Renal pelvis (tissue), 1 donor: ENCODE measurements at regions not wholly inside any gene's neighbourhood (a gene's known extent, or its start where the extent isn't known, plus 50 kb on each side); places are given as distances from the start of the nearest gene placed in this dataset.

Experiments used
- DNase-seq: peaks from one replicate; pipeline ENCODE4 v3.0.0-alpha.2; 2013

DNA sequence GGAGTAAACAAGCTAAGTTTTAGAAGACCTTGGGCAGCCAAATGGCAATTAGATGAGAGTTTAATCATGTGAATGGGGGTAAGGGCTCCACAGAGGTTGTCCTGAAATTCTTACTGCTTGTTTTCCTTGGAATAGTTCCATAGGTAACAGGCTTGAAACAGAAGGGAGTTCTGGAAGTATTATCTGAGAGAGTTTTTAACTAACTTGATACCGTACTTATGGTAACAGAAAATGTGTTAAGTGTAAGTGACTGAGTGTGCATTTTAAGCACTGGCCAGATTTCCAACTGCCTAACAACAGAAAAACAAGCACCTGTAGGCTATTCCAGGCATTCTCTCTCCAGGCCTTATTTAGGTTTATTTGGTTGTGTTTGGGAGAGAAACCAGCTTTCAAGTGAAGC is 414.6 kb upstream of the PDE3A start:
- DNase-seq: no peak

GRCh38 chr12:19954163-19954562 is 414.2 kb upstream of the PDE3A start:
- DNase-seq: no peak

DNA sequence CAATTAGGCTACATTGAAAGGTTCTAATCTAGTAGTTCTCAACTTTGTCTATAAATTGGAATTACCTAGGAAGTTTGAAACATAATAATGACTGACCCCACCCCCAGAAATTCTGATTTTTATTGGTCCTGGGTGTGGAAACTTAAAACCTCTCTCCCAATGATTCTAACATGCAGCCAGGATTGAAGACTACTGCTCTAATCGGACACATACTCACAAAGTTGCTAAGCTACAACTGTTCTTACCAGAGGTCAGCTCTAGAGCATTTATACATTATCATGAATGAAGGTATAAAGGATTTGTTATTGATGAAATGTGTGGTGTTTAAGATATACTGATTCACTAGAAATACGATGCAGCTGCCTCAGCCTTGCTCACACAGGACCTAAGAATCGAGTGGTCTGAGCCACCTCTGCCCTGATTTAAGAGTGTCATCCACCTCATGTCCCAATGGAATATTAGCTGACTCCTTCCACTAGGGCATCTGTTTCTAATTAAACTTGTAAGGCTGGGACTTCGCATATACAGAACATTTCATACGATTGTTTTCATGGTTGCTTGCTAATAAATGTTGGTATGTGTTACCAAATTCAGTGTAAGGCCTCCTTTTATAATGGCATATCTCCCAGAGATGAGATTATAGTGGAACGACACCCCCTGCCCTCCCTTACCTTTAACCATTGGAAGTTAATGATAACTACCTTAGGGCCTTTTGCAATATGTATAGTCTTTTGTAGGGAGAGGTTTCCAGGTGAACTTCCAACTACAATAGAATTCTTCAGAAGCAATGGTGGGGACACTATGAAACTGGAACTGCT is 410.8 kb upstream of the PDE3A start:
- no peak for DNase-seq

DNA sequence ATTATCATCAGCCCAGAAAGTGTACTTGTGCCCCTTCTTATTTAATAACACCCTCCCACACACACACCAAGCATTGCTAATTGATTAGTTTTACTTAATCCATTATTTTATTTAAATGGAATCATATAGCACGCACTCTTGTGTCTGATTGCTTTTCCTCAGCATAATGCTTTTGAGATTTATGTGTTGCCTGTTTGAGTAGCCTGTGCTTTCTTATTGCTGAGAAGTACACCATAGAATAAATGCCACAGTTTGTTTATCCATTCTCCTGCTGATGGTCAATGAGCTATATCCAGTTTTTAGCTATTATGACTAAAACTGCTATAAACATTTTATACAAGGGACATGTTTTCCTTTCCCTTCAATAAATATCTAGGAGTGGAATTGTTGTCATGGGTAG is 409.9 kb upstream of the PDE3A start:
- DNase-seq: no peak

DNA sequence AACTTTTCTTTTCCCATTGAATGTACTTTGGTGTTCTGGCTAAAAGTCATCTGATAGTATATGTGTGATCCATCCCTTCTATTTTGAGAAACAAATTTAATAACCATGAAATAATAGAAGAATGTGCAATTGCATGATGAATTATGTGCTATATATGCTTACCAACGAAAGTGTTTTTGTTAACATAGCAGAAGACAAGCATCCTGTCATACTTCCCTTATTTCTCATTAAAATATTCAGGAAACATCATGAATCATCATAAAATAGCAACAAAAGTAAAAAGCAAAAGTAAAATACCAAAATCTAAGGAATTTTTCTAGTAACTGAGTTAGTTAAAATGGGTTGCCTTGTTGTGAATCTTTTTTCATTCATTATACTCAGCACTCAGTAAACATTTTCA is 409.0 kb upstream of the PDE3A start:
- no peak for DNase-seq

DNA sequence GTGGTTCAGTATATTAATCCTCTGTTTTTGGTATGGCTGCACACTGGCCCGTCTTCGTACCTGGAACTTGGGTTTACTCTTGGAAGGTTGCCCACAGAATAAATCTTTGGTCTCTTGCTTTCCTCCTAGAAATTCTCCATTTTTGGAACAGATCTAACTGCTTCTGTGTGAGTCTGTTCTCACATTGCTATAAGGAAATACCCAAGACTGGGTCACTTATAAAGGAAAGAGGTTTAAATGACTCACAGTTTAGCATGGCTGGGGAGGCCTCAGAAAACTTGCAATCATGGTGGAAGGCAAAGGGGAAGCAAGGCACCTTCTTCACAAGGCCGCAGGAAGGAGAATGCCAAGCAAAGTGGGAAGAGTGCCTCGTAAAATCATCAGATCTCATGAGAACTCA is 407.8 kb upstream of the PDE3A start:
- no peak for DNase-seq

DNA sequence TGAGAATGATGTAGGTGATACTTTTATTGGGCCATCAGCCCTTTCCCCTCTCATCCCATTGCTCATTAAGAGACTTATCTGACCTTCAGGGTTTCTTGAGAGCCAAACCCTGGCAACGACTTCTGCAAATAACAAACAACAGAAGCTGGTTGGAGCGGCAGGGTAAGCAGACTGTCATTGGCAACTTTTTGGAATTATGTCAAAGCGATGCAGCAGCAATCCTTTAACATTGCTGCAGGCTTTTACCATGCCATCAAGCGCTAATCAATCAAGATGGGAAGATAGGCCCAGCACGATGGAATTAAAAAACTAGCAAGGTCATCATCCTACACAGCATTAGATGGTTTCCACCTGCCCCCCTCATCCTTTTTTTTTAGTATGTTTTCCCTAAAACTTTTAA is 406.1 kb upstream of the PDE3A start:
- DNase-seq: no peak

- DNase-seq: no peak
These were observed 404.4 kb upstream of the PDE3A start for GRCh38 chr12:19963972-19964371.

DNA sequence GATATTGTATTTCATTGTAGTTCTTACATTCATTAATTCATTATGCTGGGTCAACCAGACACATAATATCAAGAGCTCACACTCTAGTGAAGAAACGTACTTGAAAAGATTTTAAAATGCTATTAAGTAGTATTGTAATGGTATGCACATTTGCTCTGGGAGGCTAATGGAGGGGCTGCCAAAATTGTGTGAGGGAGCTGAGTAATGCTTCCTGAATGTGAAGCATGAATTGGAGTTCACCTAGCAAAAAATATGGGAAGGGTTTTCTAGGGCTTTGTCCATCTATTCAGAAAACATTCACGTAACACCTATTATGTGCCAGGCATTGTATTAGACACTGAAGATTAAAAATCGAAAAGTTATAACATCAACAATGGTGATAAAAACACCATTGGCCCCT is 403.8 kb upstream of the PDE3A start:
- DNase-seq: no peak

GRCh38 chr12:19965196-19966038 is 402.9 kb upstream of the PDE3A start:
- peak; percentile 69 for DNase-seq

GRCh38 chr12:19967001-19967400 is 401.3 kb upstream of the PDE3A start:
- no peak for DNase-seq

DNA sequence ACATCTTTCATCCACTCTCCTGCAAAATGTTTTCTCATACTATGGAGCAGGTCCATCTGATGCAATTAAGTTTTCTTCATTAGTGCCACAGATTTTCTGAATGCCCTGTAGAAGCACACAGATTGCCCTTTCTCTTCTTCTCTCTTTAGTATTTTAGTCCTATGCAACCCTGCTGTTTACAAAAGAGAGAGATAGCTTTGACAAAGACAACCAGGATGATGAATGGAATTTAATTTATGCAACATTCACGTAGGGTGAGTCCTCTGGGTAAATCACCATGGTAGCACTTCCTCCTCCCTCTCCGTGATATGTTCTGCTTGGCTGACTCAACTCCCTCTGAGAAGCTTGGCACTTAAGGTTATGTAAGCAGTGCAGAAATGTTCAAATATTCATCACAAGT is 400.9 kb upstream of the PDE3A start:
- peak; percentile 75 for DNase-seq

DNA sequence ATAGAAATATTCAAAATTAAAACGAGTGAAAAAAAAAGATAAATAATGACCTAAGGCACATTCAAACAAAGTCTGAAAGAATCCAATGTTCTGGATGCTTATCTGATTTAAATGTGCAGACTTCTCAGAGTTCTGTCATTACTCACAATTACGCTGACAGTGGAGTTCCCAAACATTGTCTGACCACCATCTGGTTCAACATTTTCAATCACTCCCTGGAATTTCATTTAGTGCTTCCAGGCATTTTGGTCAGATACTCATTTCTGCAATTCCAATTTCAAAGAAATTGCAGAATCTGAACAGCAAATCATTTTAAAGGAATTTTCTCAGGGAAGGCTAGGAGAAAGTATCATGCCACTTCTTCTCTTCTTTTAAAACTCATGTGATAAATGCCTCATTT is 398.2 kb upstream of the PDE3A start:
- no peak for DNase-seq

GRCh38 chr12:19970821-19971220 is 397.5 kb upstream of the PDE3A start:
- DNase-seq: no peak

DNA sequence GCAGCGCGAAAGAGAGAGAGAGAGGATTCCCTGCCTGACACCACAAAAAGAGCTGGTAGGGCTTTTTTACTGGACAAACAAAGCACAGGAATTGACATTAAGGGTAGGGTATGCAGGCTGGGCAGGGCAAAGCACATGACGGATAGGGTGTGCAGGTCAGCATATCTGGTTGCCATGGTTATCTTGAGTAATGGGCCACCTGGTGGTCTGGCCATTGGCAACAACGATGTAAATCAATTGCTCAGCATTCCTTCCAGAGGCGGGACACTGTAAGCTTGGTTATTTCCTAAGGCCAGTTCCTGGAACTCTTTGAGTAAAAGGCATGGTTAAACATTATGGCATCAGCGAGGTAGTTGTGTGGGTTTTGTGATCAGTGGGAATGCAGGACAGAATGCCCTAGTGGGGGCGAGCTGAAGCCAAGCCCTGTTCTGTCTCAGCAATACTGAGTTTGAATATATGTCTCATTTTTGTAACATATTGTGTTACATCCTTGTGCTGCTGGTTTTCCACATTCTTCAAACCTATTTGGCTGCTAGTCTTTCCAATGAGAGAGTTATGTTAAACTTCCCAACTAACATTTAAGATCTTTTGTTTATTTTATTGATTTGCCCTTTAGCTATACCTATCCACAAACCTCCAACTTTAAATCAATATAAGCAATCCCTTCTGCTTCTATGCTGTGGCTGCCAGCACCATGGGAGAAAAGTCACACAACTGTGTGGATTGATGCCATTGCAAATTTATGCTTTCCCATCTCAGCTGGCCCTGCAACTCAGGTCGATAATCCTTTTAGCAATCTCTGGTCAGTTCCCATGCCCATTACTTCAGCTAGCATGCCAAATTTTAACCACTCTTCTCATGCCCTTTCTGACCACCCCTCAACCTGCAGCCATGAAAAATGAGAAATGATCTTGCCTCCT is 396.7 kb upstream of the PDE3A start:
- peak; percentile 71 for DNase-seq

GRCh38 chr12:19972325-19973288 is 395.7 kb upstream of the PDE3A start:
- DNase-seq: no peak

DNA sequence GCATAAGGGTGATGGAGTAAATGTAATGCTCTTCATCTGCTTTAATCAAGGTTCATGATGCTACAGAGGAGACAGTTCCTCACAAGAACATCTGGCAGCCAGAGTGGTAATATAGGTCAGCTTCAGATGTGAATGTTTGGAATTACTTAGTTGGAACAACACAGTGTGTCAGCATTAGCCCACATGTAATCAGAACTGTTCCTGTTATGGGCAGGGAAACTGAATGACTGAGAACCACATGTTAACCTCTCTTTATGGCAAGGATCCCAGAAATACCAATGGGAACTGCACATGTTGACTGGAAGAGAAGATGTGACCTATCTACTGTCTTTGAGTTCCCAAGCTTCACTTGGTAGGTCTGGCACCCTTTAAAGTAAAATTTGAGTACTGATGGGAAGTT is 390.1 kb upstream of the PDE3A start:
- DNase-seq: no peak

DNA sequence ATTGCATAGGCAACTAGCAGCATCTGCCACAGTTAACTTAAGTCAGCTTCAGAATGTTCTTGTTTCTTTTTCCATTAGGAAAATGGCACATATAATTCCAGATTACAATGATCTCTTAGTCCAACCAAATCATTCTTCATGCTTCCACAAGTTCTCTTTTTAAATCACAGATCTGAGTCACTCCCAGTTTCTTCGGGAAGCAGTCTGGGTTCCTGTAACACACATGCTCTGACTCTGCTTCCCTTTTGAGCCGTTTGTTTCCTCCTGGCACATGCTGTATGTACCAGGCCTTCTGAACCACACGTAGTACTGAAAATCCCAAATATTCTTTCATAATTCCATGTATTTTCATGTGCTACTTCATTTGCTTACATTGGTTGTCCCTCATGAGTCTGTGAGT is 388.8 kb upstream of the PDE3A start:
- DNase-seq: no peak

DNA sequence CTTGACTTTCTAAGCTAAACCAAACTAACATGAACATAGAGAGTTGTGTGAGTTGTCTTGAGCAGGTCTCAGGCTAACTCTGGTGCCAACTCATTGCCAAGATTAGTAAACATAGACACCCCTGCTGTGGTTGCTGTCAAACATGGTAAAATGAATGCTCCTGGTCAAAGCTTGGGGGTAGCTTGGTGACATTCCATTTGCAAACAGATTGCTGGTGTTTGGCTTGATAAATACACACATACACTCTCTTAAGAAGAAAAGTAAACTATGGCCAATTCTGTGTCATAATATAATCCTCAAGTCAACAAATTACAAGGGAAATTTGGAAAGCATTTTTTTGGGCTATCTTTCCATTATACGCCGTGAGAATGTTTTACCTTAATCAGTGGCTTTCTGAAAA is 386.4 kb upstream of the PDE3A start:
- no peak for DNase-seq

GRCh38 chr12:19988001-19988400 is 380.3 kb upstream of the PDE3A start:
- no peak for DNase-seq

GRCh38 chr12:19988459-19988873 is 379.9 kb upstream of the PDE3A start:
- no peak for DNase-seq
